Neural progenitor cell (in vitro differentiated cells): ENCODE measurements at regions not wholly inside any gene's neighbourhood (a gene's known extent, or its start where the extent isn't known, plus 50 kb on each side); places are given as distances from the start of the nearest gene placed in this dataset.

Experiments
- DNase-seq: peaks from one replicate; pipeline ENCODE4 v3.0.0-alpha.2; 2016; ENCODE audit warnings: low spot score
- H2AFZ ChIP-seq: fragments of 200-600 bp; sonication (generic); replicated peaks from 2 replicates; pipeline ENCODE4 v1.6.1; 2016; ENCODE audit warnings: antibody characterized with exemption
- H3F3A ChIP-seq: fragments of 200-600 bp; sonication (generic); 2 replicates; pipeline ENCODE4 v1.6.1; 2016; ENCODE audit warnings: antibody characterized with exemption, low read depth
- H3K27ac ChIP-seq: fragments of 200-600 bp; sonication (generic); 2 replicates; pipeline ENCODE4 v1.5.1; 2016; ENCODE audit warnings: mild to moderate bottlenecking
- H3K27me3 ChIP-seq: fragments of 200-600 bp; sonication (generic); 2 replicates; pipeline ENCODE4 v1.6.1; 2016; ENCODE audit warnings: mild to moderate bottlenecking, moderate library complexity
- H3K36me3 ChIP-seq: fragments of 200-600 bp; sonication (generic); 2 replicates; pipeline ENCODE4 v1.5.1; 2016
- H3K4me1 ChIP-seq: fragments of 200-600 bp; sonication (generic); 2 replicates; pipeline ENCODE4 v1.6.1; 2016; ENCODE audit warnings: mixed run types
- H3K4me2 ChIP-seq: fragments of 200-600 bp; sonication (generic); 2 replicates; pipeline ENCODE4 v1.6.1; 2016
- H3K4me3 ChIP-seq: fragments of 200-600 bp; sonication (generic); 2 replicates; pipeline ENCODE4 v1.5.1; 2016
- H3K79me2 ChIP-seq: fragments of 200-600 bp; sonication (generic); 2 replicates; pipeline ENCODE4 v1.6.1; 2016; ENCODE audit warnings: low read depth
- H3K9ac ChIP-seq: fragments of 200-600 bp; sonication (generic); 2 replicates; pipeline ENCODE4 v1.6.1; 2016
- H3K9me3 ChIP-seq: fragments of 200-600 bp; sonication (generic); 2 replicates; pipeline ENCODE4 v1.5.1; 2016; ENCODE audit warnings: low read depth
- H4K20me1 ChIP-seq: fragments of 200-600 bp; sonication (generic); 2 replicates; pipeline ENCODE4 v1.6.1; 2016; ENCODE audit warnings: low read depth
- H3K27ac Mint-ChIP-seq: 3 replicates; pipeline ENCODE4 v1.8.0; 2021; ENCODE audit warnings: mixed read lengths
- H3K27me3 Mint-ChIP-seq: 2 replicates; pipeline ENCODE4 v1.8.0; 2022; ENCODE audit warnings: low read depth, mild to moderate bottlenecking, inconsistent platforms, moderate library complexity, mixed read lengths; ENCODE audit not compliant: insufficient read depth
- H3K36me3 Mint-ChIP-seq: 3 replicates; pipeline ENCODE4 v1.8.0; 2021; ENCODE audit warnings: mixed read lengths
- H3K4me1 Mint-ChIP-seq: 3 replicates; pipeline ENCODE4 v1.8.0; 2021; ENCODE audit warnings: mixed read lengths
- H3K4me3 Mint-ChIP-seq: 3 replicates; pipeline ENCODE4 v1.8.0; 2021; ENCODE audit warnings: mild to moderate bottlenecking, moderate library complexity, mixed read lengths
- H3K9me3 Mint-ChIP-seq: 3 replicates; pipeline ENCODE4 v1.8.0; 2020; ENCODE audit warnings: mixed read lengths
- EZH2 ChIP-seq: fragments of 200-600 bp; sonication (generic); IDR thresholded peaks from 2 replicates; pipeline ENCODE4 v1.6.1; 2017; ENCODE audit warnings: antibody characterized with exemption, mild to moderate bottlenecking, moderate library complexity
- EZH2phosphoT487 ChIP-seq: fragments of 200-600 bp; sonication (generic); IDR thresholded peaks from 2 replicates; pipeline ENCODE4 v1.6.1; 2017; ENCODE audit warnings: antibody characterized with exemption
- TF ChIP-seq, protein P1 (sequence below): fragments of 200-600 bp; sonication (generic); IDR thresholded peaks from 2 replicates; pipeline ENCODE4 v1.5.1; 2017; ENCODE audit warnings: antibody characterized with exemption, mild to moderate bottlenecking

DNA sequence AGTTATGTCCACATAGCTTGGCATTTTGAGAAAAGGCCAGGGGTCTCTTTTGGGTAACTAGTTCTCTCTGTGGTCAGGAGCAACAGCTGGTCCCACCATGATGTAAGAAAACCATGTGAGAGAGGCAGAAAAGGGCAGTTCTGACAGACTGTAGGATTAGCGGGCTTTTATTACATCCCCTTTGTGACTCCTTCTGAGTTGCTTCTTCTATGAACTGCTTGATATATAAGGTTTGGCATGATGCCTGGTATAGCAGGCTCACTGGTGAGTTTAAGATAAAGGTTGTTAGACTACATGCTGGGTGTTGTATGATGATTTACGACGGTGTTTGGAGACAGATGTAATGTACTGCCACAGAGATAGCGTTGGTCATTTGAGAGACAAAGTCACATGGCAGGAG, 2308.1 kb upstream of the AGA start:
- no peak overlapping the region for H3K4me2 ChIP-seq
- Mint-ChIP-seq H3K9me3 (no peaks in the 10 kb centered on the region), H3K36me3 (no peaks in the 10 kb centered on the region), H3K4me3 (no peak overlapping the region), H3K27ac (no peak overlapping the region), H3K4me1 (peaks cover 6% of the 10 kb centered on the region), H3K27me3 (no peaks in the 10 kb centered on the region)
- no peak overlapping the region for H3K9ac ChIP-seq
- no peak overlapping the region for H2AFZ ChIP-seq
- no peaks in the 10 kb centered on the region for H3K4me1 ChIP-seq
- no peaks in the 10 kb centered on the region for H3K27me3 ChIP-seq
- H3F3A ChIP-seq, result no peaks in the 10 kb centered on the region
- TF ChIP-seq EZH2phosphoT487 (no peak), EZH2 (no peak)
- TF ChIP-seq, protein P1, sequence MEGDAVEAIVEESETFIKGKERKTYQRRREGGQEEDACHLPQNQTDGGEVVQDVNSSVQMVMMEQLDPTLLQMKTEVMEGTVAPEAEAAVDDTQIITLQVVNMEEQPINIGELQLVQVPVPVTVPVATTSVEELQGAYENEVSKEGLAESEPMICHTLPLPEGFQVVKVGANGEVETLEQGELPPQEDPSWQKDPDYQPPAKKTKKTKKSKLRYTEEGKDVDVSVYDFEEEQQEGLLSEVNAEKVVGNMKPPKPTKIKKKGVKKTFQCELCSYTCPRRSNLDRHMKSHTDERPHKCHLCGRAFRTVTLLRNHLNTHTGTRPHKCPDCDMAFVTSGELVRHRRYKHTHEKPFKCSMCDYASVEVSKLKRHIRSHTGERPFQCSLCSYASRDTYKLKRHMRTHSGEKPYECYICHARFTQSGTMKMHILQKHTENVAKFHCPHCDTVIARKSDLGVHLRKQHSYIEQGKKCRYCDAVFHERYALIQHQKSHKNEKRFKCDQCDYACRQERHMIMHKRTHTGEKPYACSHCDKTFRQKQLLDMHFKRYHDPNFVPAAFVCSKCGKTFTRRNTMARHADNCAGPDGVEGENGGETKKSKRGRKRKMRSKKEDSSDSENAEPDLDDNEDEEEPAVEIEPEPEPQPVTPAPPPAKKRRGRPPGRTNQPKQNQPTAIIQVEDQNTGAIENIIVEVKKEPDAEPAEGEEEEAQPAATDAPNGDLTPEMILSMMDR, result no peak
- peak; percentile 6 for DNase-seq
- no peaks in the 10 kb centered on the region for H3K36me3 ChIP-seq
- H4K20me1 ChIP-seq, result no peaks in the 10 kb centered on the region
- no peaks in the 10 kb centered on the region for H3K9me3 ChIP-seq
- H3K79me2 ChIP-seq, result no peaks in the 10 kb centered on the region
- H3K4me3 ChIP-seq, result no peak overlapping the region
- no peak overlapping the region for H3K27ac ChIP-seq

DNA sequence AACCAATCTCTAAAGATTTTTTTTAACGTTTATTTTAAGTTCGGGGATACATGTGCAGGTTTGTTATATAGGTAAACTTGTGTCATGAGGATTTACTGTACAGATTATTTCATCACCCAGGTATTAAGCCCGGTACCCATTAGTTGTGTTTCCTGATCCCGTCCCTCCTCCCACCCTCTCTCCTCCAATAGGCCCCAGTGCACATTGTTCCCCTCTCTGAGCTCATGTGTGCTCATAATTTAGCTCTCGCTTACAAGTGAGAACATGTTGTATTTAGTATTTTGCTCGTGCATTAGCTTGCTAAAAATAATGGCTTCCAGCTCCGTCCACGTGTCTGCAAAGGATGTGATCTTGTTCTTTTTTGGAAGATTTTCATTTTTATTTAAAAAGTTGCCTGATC, 2309.4 kb upstream of the AGA start:
- DNase-seq, result no peak
- H3K27ac Mint-ChIP-seq, result no peak overlapping the region
- Histone ChIP-seq H3K4me3 (no peak overlapping the region), H3K4me1 (no peaks in the 10 kb centered on the region), H3K4me2 (no peak overlapping the region), H3K9ac (no peak overlapping the region), H4K20me1 (no peaks in the 10 kb centered on the region), H3K27me3 (no peaks in the 10 kb centered on the region), H2AFZ (peak overlapping the region; percentile 59), H3K79me2 (no peaks in the 10 kb centered on the region), H3F3A (no peaks in the 10 kb centered on the region), H3K9me3 (no peaks in the 10 kb centered on the region), H3K27ac (no peak overlapping the region), H3K36me3 (no peaks in the 10 kb centered on the region)
- H3K27me3 Mint-ChIP-seq, result no peaks in the 10 kb centered on the region
- no peak overlapping the region for H3K4me3 Mint-ChIP-seq
- peaks cover 6% of the 10 kb centered on the region for H3K4me1 Mint-ChIP-seq
- TF ChIP-seq EZH2, result no peak
- TF ChIP-seq EZH2phosphoT487, result no peak
- TF ChIP-seq, protein P1, result no peak
- H3K9me3 Mint-ChIP-seq, result no peaks in the 10 kb centered on the region
- no peaks in the 10 kb centered on the region for H3K36me3 Mint-ChIP-seq

- Histone ChIP-seq H3K27ac (no peak overlapping the region), H3K4me2 (no peak overlapping the region), H3K36me3 (no peaks in the 10 kb centered on the region), H3K9ac (no peak overlapping the region), H3K27me3 (no peaks in the 10 kb centered on the region), H4K20me1 (no peaks in the 10 kb centered on the region), H3K9me3 (no peaks in the 10 kb centered on the region), H3K4me1 (no peaks in the 10 kb centered on the region), H3K79me2 (no peaks in the 10 kb centered on the region), H2AFZ (no peak overlapping the region), H3K4me3 (no peak overlapping the region), H3F3A (no peaks in the 10 kb centered on the region)
- H3K4me3 Mint-ChIP-seq, result no peak overlapping the region
- H3K36me3 Mint-ChIP-seq, result no peaks in the 10 kb centered on the region
- no peaks in the 10 kb centered on the region for H3K9me3 Mint-ChIP-seq
- no peaks in the 10 kb centered on the region for H3K27me3 Mint-ChIP-seq
- H3K27ac Mint-ChIP-seq, result no peak overlapping the region
- TF ChIP-seq EZH2phosphoT487, result no peak
- no peak for TF ChIP-seq EZH2
- TF ChIP-seq, protein P1, result no peak
- no peak for DNase-seq
- no peaks in the 10 kb centered on the region for H3K4me1 Mint-ChIP-seq
These were observed 2313.1 kb upstream of the AGA start for GRCh38 chr4:179755322-179755721.

DNA sequence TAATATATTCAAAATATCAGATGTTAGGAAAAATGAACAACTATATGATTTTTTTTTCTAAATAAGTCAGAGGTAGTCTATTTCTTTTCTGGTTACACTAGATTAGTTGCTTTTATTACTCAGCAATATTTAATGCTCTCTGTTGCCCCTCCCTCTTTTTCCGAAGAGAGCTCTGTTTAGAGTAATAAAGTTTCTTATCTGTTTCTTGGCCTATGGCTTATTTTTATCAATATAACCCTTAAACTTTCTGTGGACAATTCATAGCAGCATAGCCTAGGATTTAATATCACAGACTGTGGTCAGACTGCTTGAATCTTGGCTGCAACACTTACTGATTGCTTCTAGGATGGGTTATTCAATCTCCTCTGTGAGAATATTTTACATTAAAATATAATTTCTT, 2315.4 kb upstream of the AGA start:
- Mint-ChIP-seq H3K27me3 (peaks cover 3% of the 10 kb centered on the region), H3K4me3 (no peak overlapping the region), H3K36me3 (no peaks in the 10 kb centered on the region), H3K27ac (no peak overlapping the region), H3K4me1 (no peaks in the 10 kb centered on the region), H3K9me3 (no peaks in the 10 kb centered on the region)
- TF ChIP-seq EZH2, result no peak
- TF ChIP-seq EZH2phosphoT487, result no peak
- TF ChIP-seq, protein P1, result no peak
- Histone ChIP-seq H3K9ac (no peak overlapping the region), H3K4me1 (no peaks in the 10 kb centered on the region), H2AFZ (no peak overlapping the region), H3K4me3 (no peak overlapping the region), H3K4me2 (no peak overlapping the region), H3K9me3 (no peaks in the 10 kb centered on the region), H3K79me2 (no peaks in the 10 kb centered on the region), H3K27ac (no peak overlapping the region), H3K36me3 (no peaks in the 10 kb centered on the region), H4K20me1 (no peaks in the 10 kb centered on the region), H3K27me3 (no peaks in the 10 kb centered on the region), H3F3A (no peaks in the 10 kb centered on the region)
- DNase-seq, result no peak
